Mucosa of stomach (tissue), 1 donor: ENCODE measurements at regions not wholly inside any gene's neighbourhood (a gene's known extent, or its start where the extent isn't known, plus 50 kb on each side); places are given as distances from the start of the nearest gene placed in this dataset.

Experiments
- H3K27me3 ChIP-seq: one replicate; pipeline ENCODE4 v1.7.0; 2013; ENCODE audit warnings: mild to moderate bottlenecking, low read length; ENCODE audit not compliant: control insufficient read depth, insufficient read depth
- H3K36me3 ChIP-seq: one replicate; pipeline ENCODE4 v1.7.0; 2013; ENCODE audit warnings: low read length; ENCODE audit not compliant: control insufficient read depth, insufficient read depth
- H3K4me1 ChIP-seq: one replicate; pipeline ENCODE4 v1.7.0; 2013; ENCODE audit warnings: mild to moderate bottlenecking, low read length; ENCODE audit not compliant: control insufficient read depth, insufficient read depth
- H3K4me3 ChIP-seq: one replicate; pipeline ENCODE4 v1.7.0; 2013; ENCODE audit warnings: low read length
- H3K9ac ChIP-seq: one replicate; pipeline ENCODE4 v1.7.0; 2013; ENCODE audit warnings: mild to moderate bottlenecking, low read length, moderate library complexity
- H3K9me3 ChIP-seq: one replicate; pipeline ENCODE4 v1.7.0; 2013; ENCODE audit warnings: mild to moderate bottlenecking, low read length, moderate library complexity; ENCODE audit not compliant: control insufficient read depth
- donor health status: Pancreatic carcinoma.

GRCh38 chr1:73953586-73953985, 244.4 kb downstream of the LRRIQ3 start:
- Histone ChIP-seq H3K36me3 (no peaks in the 10 kb centered on the region), H3K27me3 (no peaks in the 10 kb centered on the region), H3K9ac (no peak overlapping the region), H3K4me1 (no peaks in the 10 kb centered on the region), H3K4me3 (no peak overlapping the region), H3K9me3 (no peaks in the 10 kb centered on the region)

GRCh38 chr1:73953186-73953585, 244.8 kb downstream of the LRRIQ3 start:
- H3K36me3 ChIP-seq = no peaks in the 10 kb centered on the region
- no peak overlapping the region for H3K4me3 ChIP-seq
- H3K27me3 ChIP-seq = no peaks in the 10 kb centered on the region
- H3K9me3 ChIP-seq = no peaks in the 10 kb centered on the region
- no peaks in the 10 kb centered on the region for H3K4me1 ChIP-seq
- no peak overlapping the region for H3K9ac ChIP-seq

DNA sequence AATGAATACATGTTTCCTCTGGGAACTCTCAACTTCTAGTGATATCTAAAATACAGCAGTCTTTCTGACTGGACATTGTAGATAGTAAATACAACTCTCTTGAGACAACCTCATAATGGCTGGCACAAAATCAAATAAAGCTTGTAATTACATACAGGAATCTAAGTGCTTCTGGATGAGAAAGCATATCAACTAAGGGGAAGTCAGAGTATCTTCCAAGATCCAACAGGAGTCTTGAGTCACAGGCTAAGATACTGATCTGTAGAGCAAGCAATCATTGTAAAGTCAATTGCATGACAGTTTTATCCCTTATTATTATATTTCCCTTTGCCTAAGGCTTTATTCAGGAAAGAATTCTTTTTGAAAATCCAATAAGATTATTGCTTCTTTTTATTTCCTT, 249.9 kb downstream of the LRRIQ3 start:
- Histone ChIP-seq H3K27me3 (no peaks in the 10 kb centered on the region), H3K4me1 (no peaks in the 10 kb centered on the region), H3K9me3 (no peaks in the 10 kb centered on the region), H3K9ac (no peak overlapping the region), H3K4me3 (no peak overlapping the region), H3K36me3 (no peaks in the 10 kb centered on the region)

- no peaks in the 10 kb centered on the region for H3K9me3 ChIP-seq
Observed at GRCh38 chr1:73947009-73947408, 251.0 kb downstream of the LRRIQ3 start.

GRCh38 chr1:73943270-73943669, 254.7 kb downstream of the LRRIQ3 start:
- Histone ChIP-seq H3K9me3 (no peaks in the 10 kb centered on the region), H3K27me3 (no peaks in the 10 kb centered on the region), H3K4me1 (no peaks in the 10 kb centered on the region), H3K9ac (no peak overlapping the region), H3K36me3 (no peaks in the 10 kb centered on the region), H3K4me3 (no peak overlapping the region)

More at GRCh38 chr1:73947009-73947408, 251.0 kb downstream of the LRRIQ3 start:
- no peaks in the 10 kb centered on the region for H3K36me3 ChIP-seq
- H3K9ac ChIP-seq = no peak overlapping the region
- H3K4me1 ChIP-seq = no peaks in the 10 kb centered on the region
- H3K4me3 ChIP-seq = no peak overlapping the region
- H3K27me3 ChIP-seq = no peaks in the 10 kb centered on the region

- Histone ChIP-seq H3K4me1 (no peaks in the 10 kb centered on the region), H3K27me3 (no peaks in the 10 kb centered on the region), H3K9me3 (no peaks in the 10 kb centered on the region), H3K4me3 (no peak overlapping the region), H3K9ac (no peak overlapping the region), H3K36me3 (no peaks in the 10 kb centered on the region)
Observed at GRCh38 chr1:73930293-73930692, 267.7 kb downstream of the LRRIQ3 start.

DNA sequence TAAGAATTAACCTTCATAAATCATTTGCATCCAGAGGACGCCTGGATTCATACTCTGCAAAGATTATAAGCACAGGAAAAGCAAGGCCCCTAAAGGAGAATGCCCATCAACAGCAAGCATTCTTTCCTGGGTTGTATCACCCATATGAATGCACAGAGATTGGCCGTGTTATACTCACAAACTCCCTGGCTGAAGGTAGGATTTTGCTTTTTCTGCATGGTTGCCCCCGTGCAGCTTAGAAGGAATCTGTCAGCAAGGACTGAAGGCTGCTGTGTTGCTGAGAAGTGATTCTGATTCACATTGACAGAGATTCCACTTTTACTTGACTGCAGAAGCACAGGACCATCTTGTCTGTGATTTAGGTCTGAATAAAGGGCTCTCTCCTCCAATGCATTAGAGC, 283.0 kb downstream of the LRRIQ3 start:
- Histone ChIP-seq H3K36me3 (no peaks in the 10 kb centered on the region), H3K4me1 (no peaks in the 10 kb centered on the region), H3K9ac (no peak overlapping the region), H3K27me3 (no peaks in the 10 kb centered on the region), H3K9me3 (no peaks in the 10 kb centered on the region), H3K4me3 (no peak overlapping the region)

DNA sequence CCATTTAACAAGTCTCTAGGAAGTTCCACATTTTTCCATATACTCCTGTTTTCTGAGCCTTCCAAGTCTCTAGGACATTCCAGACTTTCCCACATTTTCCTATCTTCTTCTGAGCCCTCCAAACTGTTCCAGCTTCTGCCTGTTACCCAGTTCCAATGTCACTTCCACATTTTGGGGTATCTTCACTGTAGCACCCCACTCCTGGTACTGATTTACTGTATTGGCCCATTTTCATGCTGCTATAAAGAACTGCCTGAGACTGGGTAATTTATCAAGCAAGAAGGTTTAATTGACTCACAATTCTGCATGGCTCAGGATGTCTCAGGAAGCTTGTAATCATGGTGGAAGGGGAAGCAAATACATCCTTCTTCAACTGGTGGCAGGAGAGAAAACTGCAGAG, 285.0 kb downstream of the LRRIQ3 start:
- Histone ChIP-seq H3K9ac (no peak overlapping the region), H3K4me1 (no peaks in the 10 kb centered on the region), H3K27me3 (no peaks in the 10 kb centered on the region), H3K9me3 (no peaks in the 10 kb centered on the region), H3K4me3 (no peak overlapping the region), H3K36me3 (no peaks in the 10 kb centered on the region)

GRCh38 chr1:73911849-73912248, 286.1 kb downstream of the LRRIQ3 start:
- Histone ChIP-seq H3K9ac (no peak overlapping the region), H3K36me3 (no peaks in the 10 kb centered on the region), H3K4me1 (no peaks in the 10 kb centered on the region), H3K27me3 (no peaks in the 10 kb centered on the region), H3K4me3 (no peak overlapping the region), H3K9me3 (no peaks in the 10 kb centered on the region)

DNA sequence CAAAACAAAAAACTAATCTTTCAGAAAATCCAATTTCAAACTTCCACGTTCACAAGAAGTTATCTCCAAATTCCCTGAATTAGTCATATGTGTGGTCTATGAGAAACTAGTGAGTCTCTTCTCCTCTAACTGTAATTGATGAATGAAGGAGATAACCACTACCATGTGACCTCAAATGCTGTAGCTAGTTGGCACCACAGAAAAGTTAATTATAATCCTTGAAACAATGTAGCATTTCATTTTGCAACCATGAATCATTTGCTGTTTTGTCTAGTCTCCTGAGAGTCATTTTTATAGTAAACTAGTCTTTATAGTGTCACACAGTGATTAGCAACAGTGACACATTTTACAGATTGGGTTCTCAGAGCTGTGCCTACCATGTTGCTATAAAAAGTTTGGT, 287.5 kb downstream of the LRRIQ3 start:
- H3K27me3 ChIP-seq = no peaks in the 10 kb centered on the region
- H3K4me3 ChIP-seq = no peak overlapping the region
- H3K9me3 ChIP-seq = no peaks in the 10 kb centered on the region
- H3K4me1 ChIP-seq = no peaks in the 10 kb centered on the region
- no peaks in the 10 kb centered on the region for H3K36me3 ChIP-seq
- no peak overlapping the region for H3K9ac ChIP-seq

DNA sequence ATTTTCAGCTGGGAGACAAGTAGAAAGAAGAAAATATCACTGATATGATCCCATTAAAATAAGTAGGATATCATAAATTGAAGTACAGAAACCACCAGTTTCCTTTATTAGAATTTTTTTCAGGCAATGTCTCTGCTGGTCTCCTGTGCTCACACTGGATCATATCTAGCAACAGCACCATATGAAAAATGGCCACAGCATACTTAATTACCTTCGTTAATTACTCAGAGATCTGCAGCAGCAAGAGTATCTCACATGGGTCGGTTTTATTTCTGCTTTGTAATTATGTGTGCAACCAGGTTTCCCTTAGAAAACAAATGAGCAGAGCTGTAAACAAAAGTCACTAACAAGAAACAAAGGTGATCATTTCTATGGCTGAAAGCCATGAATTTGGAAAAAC, 287.9 kb downstream of the LRRIQ3 start:
- Histone ChIP-seq H3K36me3 (no peaks in the 10 kb centered on the region), H3K9ac (no peak overlapping the region), H3K27me3 (no peaks in the 10 kb centered on the region), H3K4me1 (no peaks in the 10 kb centered on the region), H3K9me3 (no peaks in the 10 kb centered on the region), H3K4me3 (no peak overlapping the region)

- Histone ChIP-seq H3K9ac (no peak overlapping the region), H3K27me3 (no peaks in the 10 kb centered on the region), H3K4me3 (no peak overlapping the region), H3K36me3 (no peaks in the 10 kb centered on the region), H3K4me1 (no peaks in the 10 kb centered on the region), H3K9me3 (no peaks in the 10 kb centered on the region)
Observed at GRCh38 chr1:73909043-73909562, 288.9 kb downstream of the LRRIQ3 start.

DNA sequence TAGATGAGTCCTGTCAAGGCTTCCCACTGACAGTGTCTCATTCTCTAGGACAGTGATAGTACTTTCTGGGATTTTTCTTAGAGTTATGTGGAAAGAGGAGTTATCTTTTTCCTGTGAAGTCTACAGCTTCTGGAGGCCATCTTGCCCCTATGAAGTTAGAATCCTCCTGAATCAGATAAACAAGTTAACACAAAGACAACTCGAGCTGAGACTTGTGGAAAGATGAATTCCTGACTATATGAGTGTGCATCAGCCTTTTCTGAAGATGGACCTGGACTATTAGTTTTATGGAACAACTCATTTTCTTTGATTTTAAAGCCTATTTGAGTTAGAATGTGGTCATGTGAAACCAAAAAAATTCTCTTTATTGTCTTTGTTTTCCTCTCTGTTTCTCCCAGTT, 290.9 kb downstream of the LRRIQ3 start:
- Histone ChIP-seq H3K4me3 (no peak overlapping the region), H3K36me3 (no peaks in the 10 kb centered on the region), H3K4me1 (no peaks in the 10 kb centered on the region), H3K27me3 (no peaks in the 10 kb centered on the region), H3K9ac (no peak overlapping the region), H3K9me3 (no peaks in the 10 kb centered on the region)
